Endothelial cell of umbilical vein (primary cell): ENCODE measurements at regions not wholly inside any gene's neighbourhood (a gene's known extent, or its start where the extent isn't known, plus 50 kb on each side); places are given as distances from the start of the nearest gene placed in this dataset.
A peak's percentile ranks its signal among the peaks of the same experiment; 100 is the strongest.

Experiments
- BruUV-seq: library from RNA; stranded (reverse); fragments of 400-500 nt; replicated peaks from 2 replicates; lab custom pipeline; 2021; lab: Mats Ljungman, UMichigan
- CTCF ChIA-PET: fragments of 300-600, 350-600 bp; sonication (Branson Sonifier 250); formaldehyde crosslinking; loops from one replicate; lab custom pipeline; 2021; ENCODE audit warnings: antibody characterized with exemption, inconsistent platforms; lab: Charles Lee
- POLR2A ChIA-PET: fragments of 300-600, 350-600 bp; sonication (Branson Sonifier 250); formaldehyde crosslinking; loops from one replicate; lab custom pipeline; 2021; ENCODE audit warnings: antibody characterized with exemption, inconsistent platforms; lab: Charles Lee
- DNase-seq: peaks from one replicate; pipeline ENCODE4 v3.0.0-alpha.2; 2011; ENCODE audit warnings: low read depth, low spot score
- FAIRE-seq: peaks from 2 replicates; lab custom pipeline; 2011; peaks lifted over from hg19 to GRCh38; lab: Jason Lieb, UNC
- H2AFZ ChIP-seq: 2 replicates; pipeline ENCODE4 v1.6.0; 2012; ENCODE audit warnings: low read depth, low read length, control low read depth, inconsistent platforms
- H3K27ac ChIP-seq: 2 replicates; pipeline ENCODE4 v1.5.1; 2011; ENCODE audit warnings: low read depth, mild to moderate bottlenecking, control low read depth, low read length, moderate library complexity; ENCODE audit not compliant: insufficient read depth
- H3K27me3 ChIP-seq, 2 experiments: 2 replicates each; pipeline versions ENCODE4 v1.6.0 to v1.6.1; 2011; ENCODE audit warnings: low read length in 2 of 2, mixed read lengths in 1 of 2; ENCODE audit not compliant: control insufficient read depth in 2 of 2, insufficient read depth in 2 of 2
- H3K36me3 ChIP-seq, 2 experiments: 2 replicates in 1 of 2; 3 replicates in 1 of 2; pipeline ENCODE4 v1.5.1; 2011; ENCODE audit warnings: low read length in 2 of 2, mild to moderate bottlenecking in 1 of 2, moderate library complexity in 1 of 2; ENCODE audit not compliant: control insufficient read depth in 2 of 2, insufficient read depth in 2 of 2; ENCODE audit errors: extremely low read depth in 1 of 2
- H3K4me1 ChIP-seq: 3 replicates; pipeline ENCODE4 v1.5.1; 2011; ENCODE audit warnings: mild to moderate bottlenecking, low read length; ENCODE audit not compliant: control insufficient read depth, insufficient read depth; ENCODE audit errors: extremely low read depth
- H3K4me2 ChIP-seq: 2 replicates; pipeline ENCODE4 v1.6.1; 2011; ENCODE audit warnings: low read length, control low read depth, mixed read lengths; ENCODE audit not compliant: insufficient read depth
- H3K4me3 ChIP-seq, 3 experiments: fragments of 200-600 bp in 1 of 3; sonication (generic), shearing (Covaris generic) in 1 of 3; replicated peaks in 1 of 3; 2 replicates each; pipeline ENCODE4 v1.5.1; 2011 to 2016; ENCODE audit warnings: control low read depth in 3 of 3, low read length in 3 of 3, mild to moderate bottlenecking in 2 of 3, inconsistent platforms in 1 of 3, low read depth in 1 of 3, moderate library complexity in 1 of 3; ENCODE audit not compliant: insufficient read depth in 1 of 3
- H3K79me2 ChIP-seq: 2 replicates; pipeline ENCODE4 v1.6.0; 2012; ENCODE audit warnings: low read length, inconsistent platforms; ENCODE audit not compliant: control insufficient read depth, insufficient read depth
- H3K9ac ChIP-seq: replicated peaks from 2 replicates; pipeline ENCODE3; 2011; ENCODE audit warnings: low read length, control low read depth; ENCODE audit not compliant: insufficient read depth; ENCODE audit errors: extremely low read depth
- H3K9me1 ChIP-seq: replicated peaks from 3 replicates; pipeline ENCODE4 v1.6.0; 2011; ENCODE audit warnings: mild to moderate bottlenecking, low read length; ENCODE audit not compliant: control insufficient read depth, insufficient read depth; ENCODE audit errors: extremely low read depth
- H3K9me3 ChIP-seq: replicated peaks from 2 replicates; pipeline ENCODE4 v1.5.1; 2012; ENCODE audit warnings: low read length, inconsistent platforms; ENCODE audit not compliant: control insufficient read depth, insufficient read depth
- H4K20me1 ChIP-seq: replicated peaks from 2 replicates; pipeline ENCODE3; 2011; ENCODE audit warnings: mild to moderate bottlenecking, low read length; ENCODE audit not compliant: control insufficient read depth, insufficient read depth; ENCODE audit errors: extremely low read depth
- CTCF ChIP-seq, 2 donors: IDR thresholded peaks; 1 replicate in 1 of 2; 2 replicates in 1 of 2; pipeline ENCODE4 v1.5.1; 2011; ENCODE audit warnings: low read length in 2 of 2, mild to moderate bottlenecking in 2 of 2, moderate library complexity in 2 of 2, control low read depth in 1 of 2, inconsistent platforms in 1 of 2, low read depth in 1 of 2; ENCODE audit not compliant: insufficient read depth in 1 of 2; ENCODE audit errors: extremely low read depth in 1 of 2
- FOS ChIP-seq: IDR thresholded peaks from 2 replicates; pipeline ENCODE4 v1.6.1; 2011; ENCODE audit warnings: mild to moderate bottlenecking, low read length, moderate library complexity, borderline replicate concordance; ENCODE audit not compliant: insufficient read depth
- GATA2 ChIP-seq: IDR thresholded peaks from 2 replicates; pipeline ENCODE4 v1.7.0; 2011; ENCODE audit warnings: low read depth, mild to moderate bottlenecking, moderate library complexity, mixed read lengths, low read length; ENCODE audit not compliant: insufficient read length, insufficient read depth
- MAX ChIP-seq: IDR thresholded peaks from 2 replicates; pipeline ENCODE4 v1.6.1; 2011; ENCODE audit not compliant: insufficient read depth, insufficient read length
- dilution Hi-C: fragments of 300-500 bp; cut with MboI; formaldehyde crosslinking; loops from one replicate; pipeline ENCODE4 v1.15.0; 2019; ENCODE audit warnings: low sequenced_read_pairs; ENCODE audit not compliant: extremely low pct_ligation_motif_present
- intact Hi-C: fragments of 100-400 bp; cut with micrococcal nuclease; formaldehyde crosslinking; loops from one replicate; pipeline ENCODE4 v1.10.0; 2022

DNA sequence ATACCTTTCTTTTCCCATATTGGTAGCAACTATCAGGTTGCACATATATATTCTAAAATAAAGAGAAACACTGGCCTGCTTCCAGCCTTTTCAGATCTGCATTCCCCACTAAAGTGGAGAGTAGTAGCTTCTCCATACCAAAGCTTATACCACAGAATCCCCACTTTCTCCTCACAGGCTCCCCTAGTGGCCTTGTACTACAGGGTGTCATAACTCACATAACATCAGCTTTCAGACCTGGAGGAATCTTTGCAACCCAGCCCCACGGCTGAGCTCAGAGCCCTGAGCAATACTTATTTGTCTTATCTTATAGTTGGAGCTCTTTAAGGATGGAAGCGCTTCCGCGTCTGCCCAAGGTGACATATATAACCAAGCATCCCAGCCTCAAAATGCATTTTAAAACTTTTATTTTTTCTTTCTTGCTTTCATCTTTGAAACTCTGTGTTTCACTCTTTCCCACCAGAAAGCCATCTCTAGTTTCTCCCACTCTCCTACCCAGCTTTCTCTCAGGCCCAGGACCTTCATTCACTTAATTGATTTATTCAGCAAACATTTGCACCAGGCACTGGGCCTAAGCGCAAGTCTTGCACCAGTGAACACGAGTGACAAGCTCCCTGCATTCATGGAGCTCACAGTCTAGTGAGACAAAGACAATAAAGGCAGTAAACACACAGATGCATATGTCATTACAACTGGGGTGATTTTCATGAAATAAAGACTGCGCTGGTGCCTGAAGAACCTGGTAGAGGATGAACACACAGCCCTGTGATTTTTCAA is 254.7 kb downstream of the IPO8 start:
- BruUV-seq: no TSS peak
- Histone ChIP-seq H3K9ac (no peak overlapping the region), H4K20me1 (no peaks in the 10 kb centered on the region), H3K27me3 (peaks cover 1 to 3% of the 10 kb centered on the region in 2 experiments), H3K4me3 (no peak overlapping the region), H3K27ac (no peak overlapping the region), H3K4me1 (no peaks in the 10 kb centered on the region), H3K4me2 (no peak overlapping the region), H3K79me2 (no peaks in the 10 kb centered on the region), H2AFZ (no peak overlapping the region), H3K9me1 (no peaks in the 10 kb centered on the region), H3K36me3 (no peaks in the 10 kb centered on the region), H3K9me3 (no peaks in the 10 kb centered on the region)
- TF ChIP-seq GATA2: no peak
- TF ChIP-seq CTCF (IDR thresholded peaks at IDR 0.05; ENCODE audit: extremely low read depth in 1 of 2, insufficient read depth in 1 of 2, low read depth in 1 of 2, low read length in 2 of 2): peak; percentile 14 to 60
- TF ChIP-seq FOS: no peak
- TF ChIP-seq MAX: no peak
- DNase-seq (peak; percentile 26), FAIRE-seq (no peak)
- dilution Hi-C loops: no loop called here
- CTCF ChIA-PET: interaction anchor here (0.7 to 2.2 kb wide), 7 partner anchors 8 to 921 kb away, joined by 3 to 9 read pairs (median 3); no protein-coding TSS in a partner anchor
- intact Hi-C loops: no loop called here
- POLR2A ChIA-PET: no interaction called here
